ENCODE measurements at regions not wholly inside any gene's neighbourhood (a gene's known extent, or its start where the extent isn't known, plus 50 kb on each side); places are given as distances from the start of the nearest gene placed in this dataset.
"Not testable (repeated sequence)": the region's sequence is repeated elsewhere in the genome, so short reads cannot be mapped to it uniquely, and the experiment has no call there.

- peak; percentile 7 for DNase-seq (ENCODE audit: low read depth)
Measured at GRCh38 chr14:88929656-88930436, 105.4 kb downstream of the TTC8 start.

- no peak for DNase-seq (ENCODE audit: low read depth)
Measured at GRCh38 chr14:88931321-88932110, 107.1 kb downstream of the TTC8 start.

- peak; percentile 7 for DNase-seq (ENCODE audit: low read depth)
Measured at GRCh38 chr14:88933191-88933590, 108.7 kb downstream of the TTC8 start.

GRCh38 chr14:88934351-88934806 lies 109.9 kb downstream of the TTC8 start:
- DNase-seq (ENCODE audit: low read depth), result peak; percentile 46

GRCh38 chr14:88935083-88935482 lies 110.6 kb downstream of the TTC8 start:
- no peak for DNase-seq (ENCODE audit: low read depth)

- DNase-seq (ENCODE audit: low read depth), result peak; percentile 16
Measured at GRCh38 chr14:88937706-88938105, 113.3 kb downstream of the TTC8 start.

GRCh38 chr14:88940671-88941070 lies 116.2 kb downstream of the TTC8 start:
- DNase-seq (ENCODE audit: low read depth), result no peak

GRCh38 chr14:88941414-88941813 lies 117.0 kb downstream of the TTC8 start:
- no peak for DNase-seq (ENCODE audit: low read depth)

- no peak for DNase-seq (ENCODE audit: low read depth)
Measured at GRCh38 chr14:88947646-88948598, 123.5 kb downstream of the TTC8 start.

GRCh38 chr14:88950069-88950468 lies 125.6 kb downstream of the TTC8 start:
- peak; percentile 3 for DNase-seq (ENCODE audit: low read depth)

- no peak for DNase-seq (ENCODE audit: low read depth)
Measured at GRCh38 chr14:88951370-88951769, 126.9 kb downstream of the TTC8 start.

- no peak for DNase-seq (ENCODE audit: low read depth)
Measured at GRCh38 chr14:88952901-88953300, 128.4 kb downstream of the TTC8 start.

GRCh38 chr14:88955455-88955854 lies 131.0 kb downstream of the TTC8 start:
- DNase-seq (ENCODE audit: low read depth), result peak; percentile 6

GRCh38 chr14:88960496-88960895 lies 136.0 kb downstream of the TTC8 start:
- no peak for DNase-seq (ENCODE audit: low read depth)

- DNase-seq (ENCODE audit: low read depth), result peak; percentile 7
Measured at GRCh38 chr14:88961214-88961613, 136.8 kb downstream of the TTC8 start.

GRCh38 chr14:88962356-88962755 lies 137.9 kb downstream of the TTC8 start:
- DNase-seq (ENCODE audit: low read depth), result peak; percentile 5

GRCh38 chr14:88967299-88967698 lies 142.8 kb downstream of the TTC8 start:
- DNase-seq (ENCODE audit: low read depth), result no peak

GRCh38 chr14:88975043-88975830 lies 150.8 kb downstream of the TTC8 start:
- peak; percentile 14 for DNase-seq (ENCODE audit: low read depth)

GRCh38 chr14:88975926-88976325 lies 151.5 kb downstream of the TTC8 start:
- DNase-seq (ENCODE audit: low read depth), result no peak

GRCh38 chr14:88980907-88981306 lies 156.5 kb downstream of the TTC8 start:
- DNase-seq (ENCODE audit: low read depth), result not testable (repeated sequence)

GRCh38 chr14:88981948-88982347 lies 157.5 kb downstream of the TTC8 start:
- DNase-seq (ENCODE audit: low read depth), result no peak

Measured in EH (cell line).